Gastrocnemius medialis (tissue), 4 donors: ENCODE measurements at regions not wholly inside any gene's neighbourhood (a gene's known extent, or its start where the extent isn't known, plus 50 kb on each side); places are given as distances from the start of the nearest gene placed in this dataset.

Experiments used
- POLR2A ChIP-seq, 2 donors: fragments of 450-650 bp; IDR thresholded peaks; one replicate each; pipeline ENCODE4 v1.6.1; 2017; ENCODE audit warnings: antibody characterized with exemption in 2 of 2, mild to moderate bottlenecking in 2 of 2, moderate library complexity in 2 of 2
- TF ChIP-seq, protein P1 (sequence below), 5 experiments: fragments of 450-650 bp in 3 of 5; fragments of 200-600 bp in 2 of 5; sonication (generic) in 2 of 5; IDR thresholded peaks in 4 of 5; conservative IDR thresholded peaks in 1 of 5; 1 replicate in 4 of 5; 2 replicates in 1 of 5; pipeline ENCODE4 v1.5.1; 2016 to 2019; ENCODE audit warnings: antibody characterized with exemption in 5 of 5, mild to moderate bottlenecking in 3 of 5, moderate library complexity in 3 of 5

GRCh38 chr14:38524636-38525509 lies 269.0 kb upstream of the CLEC14A start:
- TF ChIP-seq POLR2A (IDR thresholded peaks at IDR 0.05): no peak
- TF ChIP-seq, protein P1, sequence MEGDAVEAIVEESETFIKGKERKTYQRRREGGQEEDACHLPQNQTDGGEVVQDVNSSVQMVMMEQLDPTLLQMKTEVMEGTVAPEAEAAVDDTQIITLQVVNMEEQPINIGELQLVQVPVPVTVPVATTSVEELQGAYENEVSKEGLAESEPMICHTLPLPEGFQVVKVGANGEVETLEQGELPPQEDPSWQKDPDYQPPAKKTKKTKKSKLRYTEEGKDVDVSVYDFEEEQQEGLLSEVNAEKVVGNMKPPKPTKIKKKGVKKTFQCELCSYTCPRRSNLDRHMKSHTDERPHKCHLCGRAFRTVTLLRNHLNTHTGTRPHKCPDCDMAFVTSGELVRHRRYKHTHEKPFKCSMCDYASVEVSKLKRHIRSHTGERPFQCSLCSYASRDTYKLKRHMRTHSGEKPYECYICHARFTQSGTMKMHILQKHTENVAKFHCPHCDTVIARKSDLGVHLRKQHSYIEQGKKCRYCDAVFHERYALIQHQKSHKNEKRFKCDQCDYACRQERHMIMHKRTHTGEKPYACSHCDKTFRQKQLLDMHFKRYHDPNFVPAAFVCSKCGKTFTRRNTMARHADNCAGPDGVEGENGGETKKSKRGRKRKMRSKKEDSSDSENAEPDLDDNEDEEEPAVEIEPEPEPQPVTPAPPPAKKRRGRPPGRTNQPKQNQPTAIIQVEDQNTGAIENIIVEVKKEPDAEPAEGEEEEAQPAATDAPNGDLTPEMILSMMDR (IDR thresholded peaks at IDR 0.05 in 4 of 5, conservative IDR thresholded peaks at IDR 0.05 in 1 of 5): no peak
